IMR-90 (cell line): ENCODE measurements at regions not wholly inside any gene's neighbourhood (a gene's known extent, or its start where the extent isn't known, plus 50 kb on each side); places are given as distances from the start of the nearest gene placed in this dataset.
"Not testable (repeated sequence)": the region's sequence is repeated elsewhere in the genome, so short reads cannot be mapped to it uniquely, and the experiment has no call there.

Experiments used
- ATAC-seq: fragments of 200-7000 bp; cut with Tn5 transposase; 2 replicates; pipeline ENCODE4 v1.9.1; 2020; ENCODE audit warnings: low read depth, mild to moderate bottlenecking, moderate library complexity
- BruUV-seq: library from RNA; stranded (reverse); fragments of 400-500 nt; replicated peaks from 2 replicates; lab custom pipeline; 2021; lab: Mats Ljungman, UMichigan
- CTCF ChIA-PET: fragments of 300-600 bp; formaldehyde crosslinking; extraction: SDS; loops from one replicate; lab custom pipeline; 2021; ENCODE audit warnings: antibody characterized with exemption; lab: Yijun Ruan, JAX
- POLR2A ChIA-PET: fragments of 300-600 bp; sonication (Branson Sonifier 250); formaldehyde crosslinking; loops from one replicate; lab custom pipeline; 2022; ENCODE audit warnings: antibody characterized with exemption; ENCODE audit not compliant: unreplicated experiment; lab: Charles Lee
- DNase-seq: peaks from one replicate; pipeline ENCODE4 v3.0.0; 2013
- H2AFZ ChIP-seq: replicated peaks from 2 replicates; pipeline ENCODE3; 2013; ENCODE audit warnings: low read length, mild to moderate bottlenecking; ENCODE audit not compliant: poor library complexity
- H2AK5ac ChIP-seq: 2 replicates; pipeline ENCODE4 v1.6.1; 2013; ENCODE audit warnings: low read depth, low read length, inconsistent platforms
- H2AK9ac ChIP-seq: replicated peaks from 2 replicates; pipeline ENCODE3; 2013; ENCODE audit warnings: mild to moderate bottlenecking, low read depth, low read length, moderate library complexity; ENCODE audit not compliant: poor library complexity
- H2BK120ac ChIP-seq: 2 replicates; pipeline ENCODE4 v1.6.1; 2013; ENCODE audit warnings: low read depth, low read length, inconsistent platforms
- H2BK15ac ChIP-seq: 3 replicates; pipeline ENCODE4 v1.6.1; 2013; ENCODE audit warnings: low read depth, low read length, inconsistent platforms
- H2BK20ac ChIP-seq: 2 replicates; pipeline ENCODE4 v1.6.1; 2013; ENCODE audit warnings: low read depth, mild to moderate bottlenecking, inconsistent platforms, low read length, moderate library complexity
- H2BK5ac ChIP-seq: 2 replicates; pipeline ENCODE4 v1.6.1; 2013; ENCODE audit warnings: mild to moderate bottlenecking, low read depth, low read length, inconsistent platforms; ENCODE audit not compliant: poor library complexity, severe bottlenecking
- H3K14ac ChIP-seq: replicated peaks from 2 replicates; pipeline ENCODE4 v1.6.1; 2013; ENCODE audit warnings: low read depth, low read length, inconsistent platforms
- H3K18ac ChIP-seq: 2 replicates; pipeline ENCODE4 v1.6.1; 2013; ENCODE audit warnings: low read depth, low read length, control low read depth
- H3K23ac ChIP-seq: 2 replicates; pipeline ENCODE4 v1.6.1; 2013; ENCODE audit warnings: low read depth, low read length, inconsistent platforms
- H3K27ac ChIP-seq: 2 replicates; pipeline ENCODE4 v1.5.1; 2013; ENCODE audit warnings: mild to moderate bottlenecking, control low read depth, low read length; ENCODE audit not compliant: insufficient read depth
- H3K27me3 ChIP-seq: 2 replicates; pipeline ENCODE4 v1.6.1; 2013; ENCODE audit warnings: low read length; ENCODE audit not compliant: control insufficient read depth, insufficient read depth
- H3K36me3 ChIP-seq: 2 replicates; pipeline ENCODE4 v1.6.1; 2013; ENCODE audit warnings: low read length, mixed read lengths; ENCODE audit not compliant: control insufficient read depth, insufficient read depth
- H3K4ac ChIP-seq: 2 replicates; pipeline ENCODE4 v1.6.1; 2013; ENCODE audit warnings: low read depth, low read length, inconsistent platforms
- H3K4me1 ChIP-seq: 2 replicates; pipeline ENCODE4 v1.6.1; 2013; ENCODE audit warnings: low read length, mixed read lengths; ENCODE audit not compliant: control insufficient read depth, insufficient read depth
- H3K4me2 ChIP-seq: 2 replicates; pipeline ENCODE4 v1.6.1; 2013; ENCODE audit warnings: low read depth, mild to moderate bottlenecking, control low read depth, low read length, moderate library complexity
- H3K4me3 ChIP-seq: 2 replicates; pipeline ENCODE4 v1.5.1; 2013; ENCODE audit warnings: low read depth, mild to moderate bottlenecking, control low read depth, low read length, moderate library complexity; ENCODE audit not compliant: insufficient read depth
- H3K56ac ChIP-seq: 2 replicates; pipeline ENCODE4 v1.6.1; 2013; ENCODE audit warnings: low read length, inconsistent platforms; ENCODE audit not compliant: insufficient read depth; ENCODE audit errors: extremely low read depth
- H3K79me1 ChIP-seq, 2 experiments: 2 replicates each; pipeline ENCODE4 v1.6.1; 2013; ENCODE audit warnings: low read length in 2 of 2, inconsistent platforms in 1 of 2, low read depth in 1 of 2
- H3K9ac ChIP-seq: 2 replicates; pipeline ENCODE4 v1.6.1; 2013; ENCODE audit warnings: low read depth, low read length, control low read depth
- H3K9me1 ChIP-seq: 2 replicates; pipeline ENCODE4 v1.6.1; 2013; ENCODE audit warnings: low read length, inconsistent platforms; ENCODE audit not compliant: insufficient read depth
- H3K9me3 ChIP-seq: 2 replicates; pipeline ENCODE4 v1.6.1; 2013; ENCODE audit warnings: low read length; ENCODE audit not compliant: control insufficient read depth, insufficient read depth
- H4K20me1 ChIP-seq: 2 replicates; pipeline ENCODE4 v1.6.1; 2013; ENCODE audit warnings: low read length, inconsistent platforms; ENCODE audit not compliant: insufficient read depth
- H4K5ac ChIP-seq: 2 replicates; pipeline ENCODE4 v1.6.1; 2013; ENCODE audit warnings: mild to moderate bottlenecking, low read depth, low read length, control low read depth
- H4K8ac ChIP-seq, 2 experiments: 2 replicates each; pipeline ENCODE4 v1.6.1; 2013; ENCODE audit warnings: low read depth in 2 of 2, low read length in 2 of 2, control low read depth in 1 of 2, inconsistent platforms in 1 of 2
- H4K91ac ChIP-seq: 2 replicates; pipeline ENCODE4 v1.6.1; 2013; ENCODE audit warnings: low read depth, low read length, inconsistent platforms; ENCODE audit not compliant: insufficient read depth
- CHD1 ChIP-seq: IDR thresholded peaks from 2 replicates; pipeline ENCODE4 v1.6.1; 2012; ENCODE audit warnings: low read depth, low read length, improper control_type of control experiment
- MAFK ChIP-seq: IDR thresholded peaks from 2 replicates; pipeline ENCODE4 v1.6.1; 2012; ENCODE audit warnings: low read depth, low read length, improper control_type of control experiment
- MAZ ChIP-seq: IDR thresholded peaks from 2 replicates; pipeline ENCODE4 v1.6.1; 2012; ENCODE audit warnings: low read depth, mild to moderate bottlenecking, low read length, improper control_type of control experiment, moderate library complexity, borderline replicate concordance
- POLR2A ChIP-seq: IDR thresholded peaks from 2 replicates; pipeline ENCODE4 v1.6.1; 2012; ENCODE audit warnings: mild to moderate bottlenecking, low read depth, low read length
- RAD21 ChIP-seq: IDR thresholded peaks from 2 replicates; pipeline ENCODE4 v1.6.1; 2012; ENCODE audit warnings: low read length, improper control_type of control experiment
- RFX5 ChIP-seq: IDR thresholded peaks from 2 replicates; pipeline ENCODE4 v1.8.0; 2012; ENCODE audit warnings: low read depth, mild to moderate bottlenecking, low read length, moderate library complexity
- WGBS, 2 experiments: methylation state at CpG; one replicate each; pipeline versions ENCODE4 v1.1.5 to v1.1.7; 2013; ENCODE audit warnings: missing lambda C conversion rate in 2 of 2; ENCODE audit not compliant: insufficient read length in 1 of 2; ENCODE audit errors: extremely low coverage in 2 of 2; 5-methylcytosine and 5-hydroxymethylcytosine counted together
- dilution Hi-C: fragments of 300-500 bp; cut with HindIII; formaldehyde crosslinking; loops from one replicate; pipeline ENCODE4 v1.14.3; 2018; ENCODE audit warnings: low sequenced_read_pairs; ENCODE audit not compliant: unreplicated experiment
- in situ Hi-C: fragments of 300-500 bp; cut with MboI; formaldehyde crosslinking; loops from 3 replicates; pipeline ENCODE4 v1.14.3; 2019; ENCODE audit warnings: low sequenced_read_pairs, inconsistent platforms, mixed read lengths
- intact Hi-C: fragments of 100-400 bp; cut with micrococcal nuclease; formaldehyde crosslinking; loops from 2 replicates; pipeline ENCODE4 v1.10.0; 2022

DNA sequence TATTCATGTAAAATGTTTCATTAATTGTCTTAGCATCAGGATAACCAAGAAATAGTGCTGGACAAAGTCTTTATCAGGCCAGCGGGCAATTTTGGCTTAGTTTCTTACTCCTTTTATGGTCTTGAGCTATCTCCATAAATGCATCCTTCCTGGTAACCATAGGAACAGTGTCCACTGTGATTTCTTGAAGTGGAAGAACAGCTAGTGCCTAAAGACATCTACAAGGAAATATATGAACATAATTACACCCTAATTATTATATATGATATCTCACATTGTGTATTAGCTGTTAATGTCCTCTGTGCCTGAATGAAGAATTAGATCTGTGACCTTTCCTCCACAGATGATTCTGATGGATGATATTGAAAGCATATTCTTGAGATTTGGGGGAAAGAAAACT lies 286.7 kb upstream of the ATXN7L3B start:
- Histone ChIP-seq H3K27ac (no peak overlapping the region), H4K8ac (no peak overlapping the region), H2BK15ac (no peak overlapping the region), H4K91ac (no peak overlapping the region), H2BK20ac (no peak overlapping the region), H2AFZ (no peak overlapping the region), H2BK120ac (no peak overlapping the region), H3K4me1 (no peaks in the 10 kb centered on the region), H3K9me3 (peaks cover 3% of the 10 kb centered on the region; the same call in 1 of the 2 replicates), H4K20me1 (no peaks in the 10 kb centered on the region), H3K9me1 (no peaks in the 10 kb centered on the region), H3K27me3 (no peaks in the 10 kb centered on the region), H2AK5ac (no peak overlapping the region), H3K4ac (no peak overlapping the region), H2AK9ac (no peak overlapping the region), H3K56ac (no peak overlapping the region), H3K4me3 (no peak overlapping the region), H3K9ac (no peak overlapping the region), H3K79me1 (no peaks in the 10 kb centered on the region), H3K23ac (no peak overlapping the region), H2BK5ac (no peak overlapping the region), H4K5ac (no peak overlapping the region), H3K18ac (no peak overlapping the region), H3K36me3 (no peaks in the 10 kb centered on the region), H3K4me2 (no peak overlapping the region), H3K14ac (no peak overlapping the region)
- no CpG with 5 or more reads among the region's 1 CpG for WGBS, 2 experiments
- no peak for TF ChIP-seq POLR2A
- TF ChIP-seq RFX5, result no peak
- TF ChIP-seq RAD21, result no peak
- no peak for TF ChIP-seq MAFK
- TF ChIP-seq MAZ, result no peak
- no peak for TF ChIP-seq CHD1
- intact Hi-C loops (no loop called here), dilution Hi-C loops (no loop called here), in situ Hi-C loops (no loop called here)
- DNase-seq (no peak), ATAC-seq (no peak)
- no TSS peak for BruUV-seq
- ChIA-PET POLR2A (no interaction called here), CTCF (interaction anchor here (1.0 kb wide), 1 partner anchor 11 kb away, joined by 3 read pairs; no protein-coding TSS in a partner anchor)

DNA sequence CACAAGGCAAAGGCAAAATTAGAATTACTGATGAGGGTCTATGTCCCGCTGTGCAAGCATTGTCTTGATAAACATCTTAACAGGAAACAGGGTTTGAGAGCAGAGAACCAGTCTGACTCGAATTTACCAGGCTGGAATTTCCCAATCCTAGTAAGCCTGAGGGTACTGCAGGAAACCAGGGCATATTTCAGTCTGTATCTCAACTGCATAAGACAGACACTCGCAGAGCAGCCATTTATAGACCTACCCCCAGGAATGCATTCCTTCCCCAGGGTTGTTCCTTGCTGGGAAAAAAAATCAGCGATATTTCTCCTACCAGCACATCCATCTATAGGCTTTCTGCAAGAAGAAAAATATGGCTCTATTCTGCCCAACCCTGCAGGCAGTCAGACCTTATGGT lies 283.8 kb upstream of the ATXN7L3B start:
- H3K9me1 ChIP-seq, H3K9ac ChIP-seq, H3K27me3 ChIP-seq, H3K56ac ChIP-seq, CTCF ChIA-PET, H2BK20ac ChIP-seq, H4K8ac ChIP-seq, H2AK5ac ChIP-seq, H2BK5ac ChIP-seq, dilution Hi-C loops, ATAC-seq, H4K5ac ChIP-seq, H3K23ac ChIP-seq, H3K36me3 ChIP-seq, H4K91ac ChIP-seq, intact Hi-C loops, H3K9me3 ChIP-seq, H2AFZ ChIP-seq, DNase-seq, H3K4me3 ChIP-seq, H3K4ac ChIP-seq, H4K20me1 ChIP-seq, H3K4me2 ChIP-seq, H3K18ac ChIP-seq, H3K14ac ChIP-seq, in situ Hi-C loops, H2AK9ac ChIP-seq, BruUV-seq, H3K4me1 ChIP-seq, POLR2A ChIA-PET, H2BK15ac ChIP-seq, H3K27ac ChIP-seq, H2BK120ac ChIP-seq, H3K79me1 ChIP-seq: not testable (repeated sequence)
- WGBS, 2 experiments, result 19% methylated on average over 2 of the region's 4 CpGs; no CpG with 5 or more reads in 1 of the 2 experiments
